ENCODE measurements at regions not wholly inside any gene's neighbourhood (a gene's known extent, or its start where the extent isn't known, plus 50 kb on each side); places are given as distances from the start of the nearest gene placed in this dataset.

DNA sequence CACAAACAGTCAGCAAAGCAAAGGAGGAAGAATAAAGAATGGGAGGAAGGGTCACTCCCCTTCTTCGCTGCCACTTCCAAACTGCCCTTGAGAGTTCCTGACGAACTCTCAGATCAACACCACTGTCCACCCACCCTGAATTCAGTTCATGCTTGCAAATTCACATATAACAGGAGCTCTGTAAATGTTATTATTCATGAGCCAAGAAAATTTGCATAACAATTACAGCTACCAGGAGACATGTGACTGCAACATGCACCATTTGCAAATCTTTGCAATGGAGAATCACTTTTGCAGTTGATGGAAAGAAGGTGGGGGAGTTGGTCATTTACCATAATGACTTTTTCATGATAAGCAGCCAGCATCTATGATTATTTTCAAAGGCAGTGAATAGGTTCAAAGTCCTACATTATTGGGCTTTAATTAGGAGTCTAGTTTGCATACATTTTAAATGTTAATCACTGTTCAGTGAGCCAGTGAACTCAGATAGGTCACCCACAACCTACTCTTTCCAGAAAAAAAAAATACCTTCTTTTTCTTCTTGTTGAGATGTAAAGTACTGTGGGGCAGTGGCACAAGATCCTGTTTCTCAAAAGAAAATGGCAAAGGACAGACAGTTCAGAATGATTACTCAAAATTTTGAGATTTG is 149.7 kb downstream of the CAAP1 start:
- no peak for TF ChIP-seq CTCF (IDR thresholded peaks at IDR 0.05)
- intact Hi-C loops (cut with DNase I), result loop anchor here (5.0 kb wide), 2 partner anchors 109 to 229 kb away; no protein-coding TSS in a partner anchor
- Histone ChIP-seq H3K36me3 (no peaks in the 10 kb centered on the region), H3K4me3 (no peak overlapping the region), H3K27ac (no peak overlapping the region), H3K4me1 (no peaks in the 10 kb centered on the region), H3K9ac (ENCODE audit: low read depth in 2 of 2, low read length in 2 of 2) (no peak overlapping the region), H3K9me3 (no peaks in the 10 kb centered on the region), H3K27me3 (no peaks in the 10 kb centered on the region)
- no peak for DNase-seq

DNA sequence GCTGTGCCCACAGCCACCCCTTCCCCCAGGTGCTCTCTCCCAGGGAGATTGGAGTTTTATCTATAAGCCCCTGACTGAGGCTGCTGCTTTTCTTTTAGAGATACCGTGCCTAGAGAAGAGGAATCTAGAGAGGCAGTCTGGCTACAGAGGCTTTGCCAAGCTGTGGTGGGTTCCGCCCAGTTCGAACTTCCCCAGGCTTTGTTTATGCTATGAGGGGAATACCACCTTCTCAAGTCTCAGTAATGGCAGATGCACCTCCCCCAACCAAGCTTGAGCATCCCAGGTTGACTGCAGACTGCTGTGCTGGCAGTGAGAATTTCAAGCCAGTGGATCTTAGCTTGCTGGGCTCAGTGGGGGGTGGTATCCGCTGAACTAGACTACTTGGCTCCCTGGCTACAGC is 157.4 kb downstream of the CAAP1 start:
- Histone ChIP-seq H3K9me3 (no peaks in the 10 kb centered on the region), H3K27me3 (no peaks in the 10 kb centered on the region), H3K9ac (ENCODE audit: low read depth in 2 of 2, low read length in 2 of 2) (no peak overlapping the region), H3K4me1 (no peaks in the 10 kb centered on the region), H3K36me3 (no peaks in the 10 kb centered on the region), H3K27ac (no peak overlapping the region), H3K4me3 (no peak overlapping the region)
- no peak for TF ChIP-seq CTCF (IDR thresholded peaks at IDR 0.05)
- intact Hi-C loops (cut with DNase I), result no loop called here
- DNase-seq, result no peak

DNA sequence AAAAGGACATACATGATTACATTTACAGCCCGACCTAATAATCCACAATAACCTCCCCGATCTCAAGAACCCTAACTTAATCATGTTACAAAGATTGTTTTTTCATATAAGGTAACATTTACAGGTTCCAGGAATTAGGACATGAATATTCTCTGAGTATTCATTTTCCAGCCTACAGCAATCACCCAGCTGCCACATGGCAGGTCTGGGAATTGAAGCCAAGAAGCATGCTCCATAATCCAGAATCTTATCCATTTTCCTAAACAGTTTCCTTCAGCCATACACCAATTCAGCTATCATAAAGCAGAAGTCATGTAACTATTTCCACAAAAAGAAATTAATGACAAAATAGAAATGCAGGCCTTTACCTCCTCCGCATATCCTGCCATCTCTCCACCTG is 163.4 kb downstream of the CAAP1 start:
- DNase-seq, result no peak
- H3K9ac ChIP-seq (ENCODE audit: low read depth in 2 of 2, low read length in 2 of 2), result no peak overlapping the region
- H3K9me3 ChIP-seq, result no peaks in the 10 kb centered on the region
- H3K27ac ChIP-seq, result no peak overlapping the region
- H3K4me1 ChIP-seq, result no peaks in the 10 kb centered on the region
- no peaks in the 10 kb centered on the region for H3K36me3 ChIP-seq
- H3K27me3 ChIP-seq, result no peaks in the 10 kb centered on the region
- H3K4me3 ChIP-seq, result no peak overlapping the region
- intact Hi-C loops (cut with DNase I), result no loop called here
- TF ChIP-seq CTCF (IDR thresholded peaks at IDR 0.05), result no peak

DNA sequence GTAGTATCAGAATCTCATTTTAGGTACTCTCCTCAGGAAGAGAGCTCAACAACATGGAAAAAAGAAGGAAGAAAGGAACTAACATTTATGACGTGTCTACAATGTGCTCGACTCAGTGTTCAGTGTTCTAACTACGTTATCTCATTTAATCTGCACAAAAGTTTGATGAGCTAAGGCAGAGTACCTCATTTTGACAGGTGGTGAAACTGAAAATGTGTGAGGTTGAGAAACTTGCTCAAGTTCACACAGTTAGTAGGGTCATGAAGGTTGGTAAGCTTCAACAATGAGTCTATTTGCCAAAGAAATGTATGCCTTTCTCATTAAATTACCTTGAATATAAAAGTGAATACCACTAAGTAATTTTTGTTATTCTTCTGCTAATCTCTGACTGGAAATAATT is 165.1 kb downstream of the CAAP1 start:
- H3K27ac ChIP-seq, result no peak overlapping the region
- no peak overlapping the region for H3K9ac ChIP-seq (ENCODE audit: low read depth in 2 of 2, low read length in 2 of 2)
- H3K27me3 ChIP-seq, result no peaks in the 10 kb centered on the region
- H3K4me1 ChIP-seq, result no peaks in the 10 kb centered on the region
- H3K4me3 ChIP-seq, result no peak overlapping the region
- H3K9me3 ChIP-seq, result no peaks in the 10 kb centered on the region
- H3K36me3 ChIP-seq, result no peaks in the 10 kb centered on the region
- TF ChIP-seq CTCF (IDR thresholded peaks at IDR 0.05), result no peak
- intact Hi-C loops (cut with DNase I), result no loop called here
- DNase-seq, result no peak

- no peak for DNase-seq
- no peaks in the 10 kb centered on the region for H3K9me3 ChIP-seq
- intact Hi-C loops (cut with DNase I), result no loop called here
- H3K27ac ChIP-seq, result no peak overlapping the region
- no peak overlapping the region for H3K9ac ChIP-seq (ENCODE audit: low read depth in 2 of 2, low read length in 2 of 2)
- TF ChIP-seq CTCF (IDR thresholded peaks at IDR 0.05), result no peak
- H3K4me1 ChIP-seq, result no peaks in the 10 kb centered on the region
- H3K4me3 ChIP-seq, result no peak overlapping the region
- no peaks in the 10 kb centered on the region for H3K36me3 ChIP-seq
- H3K27me3 ChIP-seq, result no peaks in the 10 kb centered on the region
Measured at GRCh38 chr9:26725573-26725972, 167.0 kb downstream of the CAAP1 start.
